ENCODE measurements at regions not wholly inside any gene's neighbourhood (a gene's known extent, or its start where the extent isn't known, plus 50 kb on each side); places are given as distances from the start of the nearest gene placed in this dataset.
"Not testable (repeated sequence)": the region's sequence is repeated elsewhere in the genome, so short reads cannot be mapped to it uniquely, and the experiment has no call there.

DNA sequence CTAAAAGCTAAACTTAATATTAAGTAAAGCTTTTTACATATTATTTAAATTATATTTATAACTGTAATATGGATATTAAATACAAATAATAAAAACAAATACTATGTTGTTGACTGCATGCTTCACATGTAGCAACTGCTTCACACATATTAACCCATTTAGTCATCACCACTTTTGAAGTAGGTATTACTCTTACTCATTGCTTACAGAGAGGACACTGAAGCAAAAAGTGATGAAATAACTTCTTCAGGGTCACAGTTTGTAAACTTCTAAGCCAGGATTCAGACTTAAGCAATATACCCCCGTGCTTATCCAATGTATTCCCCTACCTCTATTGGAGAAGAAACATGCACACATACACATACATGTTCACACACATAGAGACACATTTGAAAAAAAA, 166.6 kb downstream of the DKK2 start:
- DNase-seq = no peak

DNA sequence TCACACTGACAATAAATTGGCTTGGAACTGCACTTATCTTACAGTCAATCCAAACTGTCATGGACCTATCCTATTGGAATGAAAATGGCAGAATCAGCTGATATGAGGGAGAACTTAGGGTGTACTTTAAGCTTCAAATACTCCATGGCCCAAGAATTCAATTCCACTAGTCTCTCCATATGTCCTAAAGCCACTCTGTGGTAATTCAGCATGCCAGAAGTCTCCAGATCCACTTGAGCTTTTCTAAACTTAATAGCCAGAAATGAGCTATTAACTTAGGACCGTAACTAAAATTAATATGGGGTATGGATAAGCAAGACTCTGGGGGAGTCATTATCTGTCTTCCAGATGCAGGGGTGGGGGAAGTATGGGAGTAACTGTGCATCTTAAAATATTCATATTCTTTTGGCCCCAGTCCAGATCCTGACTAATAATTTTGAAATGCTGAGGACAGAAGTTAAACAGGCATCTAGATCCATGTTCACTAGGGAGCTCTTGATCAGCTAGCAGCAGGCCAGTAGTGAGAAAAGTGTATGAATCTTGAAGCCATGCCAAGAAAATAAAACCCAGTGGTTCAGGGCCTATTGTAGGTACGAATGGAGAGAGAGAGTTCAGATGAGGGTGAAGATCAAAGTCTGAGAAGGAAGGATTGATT, 167.6 kb downstream of the DKK2 start:
- no peak for DNase-seq

DNA sequence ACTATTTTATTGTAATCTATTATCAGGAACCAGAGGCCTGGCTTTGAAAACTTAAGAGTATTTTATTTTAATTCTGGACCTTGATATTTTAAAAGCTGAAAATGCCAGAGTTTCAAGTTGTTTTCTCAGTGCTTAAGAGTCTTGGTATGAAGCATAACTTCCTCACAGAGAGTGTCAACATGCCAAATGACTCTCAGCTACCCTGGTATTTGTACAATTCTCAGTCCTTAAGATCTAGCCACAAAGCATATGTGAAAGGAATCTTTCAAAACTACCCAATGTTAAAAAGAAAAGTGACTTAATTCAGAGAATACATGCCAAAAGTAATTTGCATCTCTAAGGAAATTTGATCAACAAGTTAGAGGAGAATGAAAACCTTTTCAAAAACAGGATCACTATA, 171.9 kb downstream of the DKK2 start:
- DNase-seq = no peak

DNA sequence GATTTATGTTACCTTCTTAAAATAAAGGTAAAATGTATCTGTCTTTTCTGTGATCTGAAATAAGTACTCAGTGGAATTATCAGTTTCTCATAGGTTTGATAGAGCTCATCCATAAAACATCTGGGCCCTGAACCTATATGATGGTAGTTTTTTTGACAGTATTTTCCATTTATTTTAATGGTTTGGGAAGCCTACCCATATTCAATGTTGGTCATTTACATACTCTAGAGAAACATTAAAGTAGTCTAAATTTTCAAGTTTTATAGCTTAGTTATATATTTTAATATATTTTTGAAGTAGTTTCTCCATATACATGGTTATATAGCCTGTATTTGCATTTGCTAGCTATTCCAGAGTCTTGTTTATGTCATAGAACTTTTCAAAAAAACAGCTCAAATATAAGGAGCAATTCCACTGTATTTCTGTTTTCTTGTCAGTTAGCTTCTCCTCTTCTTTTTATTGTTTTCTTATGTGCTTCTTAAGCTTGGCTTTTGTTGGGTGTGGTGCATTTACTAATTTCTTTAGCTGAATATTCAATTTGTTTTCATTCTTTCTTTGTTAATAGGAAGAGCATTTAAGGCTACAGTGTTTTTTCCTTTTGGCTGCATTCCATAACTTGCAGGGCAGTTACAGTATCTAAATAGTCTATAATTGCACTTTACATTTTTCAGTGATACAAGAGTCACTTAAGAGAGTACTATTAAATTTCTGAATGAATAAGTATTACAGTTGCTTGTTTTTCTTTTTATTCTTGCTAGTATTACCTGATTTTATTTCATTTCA, 181.4 kb downstream of the DKK2 start:
- DNase-seq = no peak

DNA sequence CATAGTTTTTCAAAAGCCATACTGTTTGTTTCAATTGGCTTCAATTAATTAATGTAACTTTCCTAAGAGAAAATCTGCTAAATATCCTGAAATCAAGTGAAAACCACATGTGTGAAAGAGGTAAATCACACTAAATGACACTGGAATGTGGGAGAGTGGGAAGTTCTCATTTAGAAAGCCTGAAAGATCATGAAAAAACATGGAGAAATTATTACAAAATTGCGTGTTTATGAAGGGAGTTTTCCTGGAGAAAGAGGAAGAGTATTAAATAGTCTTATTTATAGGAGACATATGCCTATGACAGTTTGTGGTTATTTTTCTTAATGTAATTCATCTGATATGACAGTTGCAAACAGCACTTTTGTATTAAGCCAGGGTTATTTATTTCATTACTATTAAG, 183.7 kb downstream of the DKK2 start:
- no peak for DNase-seq

DNA sequence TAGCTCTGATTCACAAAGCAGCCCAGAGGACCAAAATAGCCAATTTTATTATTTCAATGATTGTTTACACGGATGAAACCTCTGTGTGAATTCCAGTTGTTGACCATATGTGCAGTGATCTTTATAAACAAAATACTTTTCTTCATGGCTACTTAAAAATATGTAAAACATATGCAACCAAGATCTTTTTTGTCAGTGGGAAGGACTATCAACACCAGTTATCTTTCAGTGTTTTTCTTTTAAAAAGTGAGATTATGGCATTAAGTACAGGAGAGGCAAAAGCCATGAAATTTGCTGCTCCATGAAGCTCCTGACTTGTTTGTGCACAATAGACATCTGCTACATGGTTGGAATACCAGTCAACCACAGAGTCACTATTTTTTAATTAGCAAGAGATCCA, 184.4 kb downstream of the DKK2 start:
- DNase-seq = no peak

DNA sequence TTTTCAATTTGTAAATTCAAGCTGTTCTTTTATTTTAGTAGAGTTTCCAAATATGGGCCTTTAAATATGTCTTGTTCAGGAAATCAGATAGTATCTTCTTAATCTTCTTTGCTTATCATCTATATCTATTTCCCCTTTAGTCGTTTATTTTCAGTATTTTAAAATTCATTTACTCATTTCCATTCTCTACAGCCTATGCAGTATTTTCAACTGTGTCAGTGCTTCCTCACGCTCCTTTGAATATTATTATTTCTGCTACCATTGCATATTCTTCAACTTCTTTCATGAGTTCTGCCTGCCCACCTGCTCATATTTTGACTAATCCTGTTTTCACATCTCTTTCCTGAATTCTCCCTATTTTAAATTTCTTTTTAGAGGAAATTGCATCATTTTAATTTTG, 185.4 kb downstream of the DKK2 start:
- no peak for DNase-seq

DNA sequence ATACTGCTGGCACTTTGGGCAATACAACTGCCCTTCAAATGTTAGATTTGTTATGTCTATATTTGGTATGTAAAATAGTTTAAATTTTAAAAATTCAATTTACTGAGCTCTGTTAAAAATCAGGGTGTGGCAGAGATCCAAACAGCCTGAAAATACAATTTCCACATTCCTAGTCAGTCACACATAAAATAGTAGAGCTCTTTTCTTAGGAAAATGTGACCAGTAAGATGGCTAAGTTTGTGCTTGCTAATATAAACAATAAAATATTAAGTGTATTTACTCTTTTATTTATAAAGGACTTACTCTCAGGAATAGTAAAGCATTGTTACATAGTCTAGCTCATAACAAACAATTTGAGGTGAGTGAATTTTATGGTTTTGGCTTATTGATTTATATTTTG, 200.2 kb downstream of the DKK2 start:
- DNase-seq = no peak

DNA sequence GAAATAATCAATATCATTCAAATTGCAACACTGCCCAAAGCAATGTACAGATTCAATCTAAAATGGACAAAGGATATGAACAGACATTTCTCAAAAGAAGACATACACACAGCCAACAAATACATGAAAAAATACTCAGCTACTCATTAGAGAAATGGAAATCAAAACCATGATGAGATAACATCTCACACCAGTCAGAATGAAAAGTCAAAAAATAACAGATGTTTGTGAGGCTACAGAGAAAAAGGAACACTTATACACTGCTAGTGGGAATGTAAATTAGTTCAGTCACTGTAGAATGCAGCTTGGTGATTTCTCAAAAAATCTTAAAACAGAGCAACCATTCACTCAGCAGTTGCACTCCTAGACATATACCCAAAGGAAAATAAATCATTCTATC, 205.2 kb downstream of the DKK2 start:
- DNase-seq = no peak

DNA sequence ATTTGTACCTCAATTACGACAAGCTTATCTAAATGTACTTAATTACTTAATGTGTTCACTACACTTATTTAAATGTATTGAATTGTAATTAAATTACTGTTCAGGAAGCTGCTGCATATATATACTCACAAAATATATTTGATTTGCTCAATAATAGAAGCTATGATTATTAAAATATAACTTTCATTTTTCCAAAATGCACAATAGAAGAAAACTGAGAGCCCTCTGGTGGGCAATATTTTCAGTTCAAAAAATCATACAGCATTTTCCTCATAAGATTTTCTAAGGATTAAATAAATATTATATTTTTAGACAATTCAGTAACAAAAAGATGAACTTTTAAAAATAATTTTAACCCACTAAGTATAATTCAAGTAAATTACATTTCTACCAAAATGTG, 217.3 kb downstream of the DKK2 start:
- no peak for DNase-seq

DNA sequence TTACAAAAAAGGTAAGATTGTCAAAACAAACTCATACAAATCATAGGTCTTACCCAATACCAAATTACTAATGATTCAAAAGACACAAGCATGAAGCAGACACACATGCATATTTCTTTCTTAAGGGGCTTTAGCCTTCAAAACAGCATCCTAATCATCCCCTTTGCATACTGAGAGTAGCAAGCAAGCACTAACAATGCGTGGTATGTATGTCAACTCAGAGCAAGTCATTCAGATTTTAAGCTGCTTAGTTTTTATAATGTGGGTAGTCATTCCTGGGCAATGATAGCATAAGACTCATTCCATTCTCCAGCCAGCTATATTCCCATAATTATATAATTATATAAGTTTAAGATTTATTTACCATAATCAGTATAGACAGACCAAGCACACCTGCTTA, 219.6 kb downstream of the DKK2 start:
- DNase-seq = no peak

DNA sequence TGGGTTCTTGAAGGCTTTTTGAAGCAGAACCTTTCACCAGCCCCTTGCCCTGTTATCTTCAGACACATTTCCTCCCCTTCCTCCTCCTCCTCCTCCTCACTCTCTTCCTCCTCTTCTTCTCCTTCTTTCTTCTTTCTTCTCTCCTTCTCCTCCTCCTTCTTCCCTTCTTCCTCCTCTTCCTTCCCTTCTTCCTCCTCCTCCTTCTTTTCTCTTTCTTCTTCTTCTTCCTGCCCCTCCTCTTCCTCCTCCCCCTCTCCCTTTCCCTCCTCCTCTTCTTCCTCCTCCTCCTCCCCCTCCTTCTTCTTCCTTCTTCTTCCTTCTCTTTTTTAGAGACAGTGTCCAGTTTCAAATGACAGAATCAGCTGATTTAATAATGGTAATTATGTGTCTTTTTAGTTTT, 226.0 kb downstream of the DKK2 start:
- DNase-seq = no peak

DNA sequence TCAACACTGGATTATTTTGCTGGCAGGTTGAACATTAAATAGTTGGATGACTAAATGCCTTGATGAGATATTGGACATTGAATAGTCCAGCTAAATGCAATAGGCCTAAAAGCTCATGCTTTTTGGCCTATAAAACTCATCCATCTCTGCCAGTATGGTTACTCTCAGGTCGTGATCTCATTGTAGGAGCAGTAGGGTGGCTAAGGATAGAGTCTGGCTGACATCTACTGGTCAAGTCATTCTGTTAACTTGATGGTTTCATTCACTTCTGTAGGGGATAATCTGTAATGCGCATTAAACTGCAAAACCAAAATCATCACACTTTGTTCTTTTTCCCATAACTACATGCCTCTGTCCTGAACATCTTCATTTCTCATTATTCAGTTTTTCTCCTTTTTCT, 227.0 kb downstream of the DKK2 start:
- no peak for DNase-seq

DNA sequence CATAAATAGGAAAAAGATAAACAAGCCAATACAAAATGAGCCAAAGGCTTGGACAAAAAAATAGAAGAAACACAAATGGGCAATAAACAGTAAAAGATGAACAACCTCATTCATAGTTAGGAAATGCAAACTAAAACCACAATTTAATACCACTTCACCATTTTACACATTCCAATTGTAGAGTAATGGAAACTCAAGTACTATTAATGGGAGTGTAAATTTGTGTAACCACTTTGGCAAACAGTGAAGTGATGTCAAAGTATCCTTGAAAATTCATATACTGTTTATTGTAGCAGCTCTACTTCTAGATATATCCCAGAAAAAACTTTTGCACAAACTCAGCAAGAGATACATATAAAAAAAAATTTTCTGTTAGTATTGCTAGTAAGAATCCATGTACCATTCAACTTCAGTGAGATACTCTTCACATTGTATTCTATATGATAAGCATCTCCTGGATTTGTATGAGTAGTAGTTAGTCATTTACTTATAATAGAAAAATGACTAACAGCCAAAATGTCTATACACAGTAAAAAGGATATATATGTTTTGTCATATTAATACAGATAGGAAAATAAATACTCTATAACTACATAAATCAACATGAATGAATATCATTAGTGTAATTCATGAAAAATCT, 229.8 kb downstream of the DKK2 start:
- no peak for DNase-seq

DNA sequence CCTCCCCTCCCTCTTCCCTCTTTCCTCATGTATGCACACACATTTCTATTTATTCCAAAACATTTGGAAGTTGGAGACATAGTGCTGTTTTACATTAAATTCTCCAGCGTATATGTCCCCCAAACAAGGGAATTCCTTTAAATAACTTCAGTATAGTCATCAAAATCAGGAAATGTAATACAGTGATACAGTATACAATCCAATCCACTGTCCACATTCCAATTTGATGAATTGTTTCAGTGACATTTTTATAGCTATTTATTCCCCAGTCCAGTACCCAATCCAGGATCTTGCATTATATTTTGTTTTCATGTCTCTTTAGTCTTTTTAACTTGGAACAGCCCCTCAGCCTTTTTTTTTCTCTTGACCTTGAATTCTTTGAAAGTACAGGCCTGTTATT, 233.0 kb downstream of the DKK2 start:
- DNase-seq = no peak

DNA sequence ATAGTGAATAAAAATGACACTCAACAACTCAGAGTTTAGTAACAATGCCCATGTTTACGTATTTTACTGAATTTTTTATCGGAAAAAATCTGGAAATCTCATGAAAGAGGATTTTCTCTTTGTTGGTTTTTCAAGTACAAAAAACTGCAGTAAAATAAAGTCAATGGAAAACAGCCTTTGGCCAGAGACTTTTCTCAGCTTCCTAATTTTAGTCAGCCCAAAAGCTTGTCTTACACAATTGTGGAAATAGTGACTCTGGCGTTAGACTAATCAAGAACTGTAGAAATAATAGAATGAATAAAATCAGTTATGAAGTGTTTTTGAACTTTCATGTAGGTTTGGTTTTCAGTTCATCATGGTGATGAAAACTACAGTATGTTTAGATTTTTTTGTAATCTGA, 234.7 kb downstream of the DKK2 start:
- no peak for DNase-seq

DNA sequence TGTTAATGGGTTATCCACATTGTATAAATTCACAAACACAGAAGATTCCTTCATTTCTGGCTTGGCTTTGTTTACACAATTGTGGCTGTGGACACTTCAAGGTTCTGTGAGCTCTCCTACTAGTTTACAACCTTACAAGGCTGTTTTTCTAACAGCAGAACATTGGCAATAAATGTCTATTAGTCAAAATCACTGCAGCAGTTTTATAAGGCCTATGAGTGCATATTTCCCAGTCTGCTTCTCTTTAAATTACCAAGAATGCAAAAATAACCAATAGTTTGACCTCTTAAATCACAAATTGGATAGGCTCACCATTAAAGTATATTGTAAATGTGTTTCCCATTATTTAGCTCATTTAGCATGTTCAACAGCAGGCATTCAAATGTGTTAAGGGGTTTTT, 239.2 kb downstream of the DKK2 start:
- no peak for DNase-seq

DNA sequence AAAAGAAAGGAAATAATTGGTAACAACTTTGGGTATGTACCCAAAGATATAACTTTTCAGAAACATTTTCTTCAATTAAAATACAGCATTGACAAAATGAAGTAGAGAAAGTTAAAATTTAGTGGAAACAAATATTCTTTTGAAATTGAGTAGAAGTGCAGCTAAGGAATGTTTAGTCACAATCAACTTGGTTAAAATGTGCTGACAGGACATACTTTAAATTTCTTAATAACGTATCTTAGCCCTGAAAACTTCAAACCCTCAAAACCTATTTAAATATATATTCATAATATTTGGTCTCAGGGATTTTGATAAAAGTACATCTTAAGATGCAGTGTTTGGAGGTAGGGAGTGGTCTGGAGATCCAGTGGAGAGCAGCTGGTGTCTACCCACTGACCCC, 240.8 kb downstream of the DKK2 start:
- DNase-seq = no peak

DNA sequence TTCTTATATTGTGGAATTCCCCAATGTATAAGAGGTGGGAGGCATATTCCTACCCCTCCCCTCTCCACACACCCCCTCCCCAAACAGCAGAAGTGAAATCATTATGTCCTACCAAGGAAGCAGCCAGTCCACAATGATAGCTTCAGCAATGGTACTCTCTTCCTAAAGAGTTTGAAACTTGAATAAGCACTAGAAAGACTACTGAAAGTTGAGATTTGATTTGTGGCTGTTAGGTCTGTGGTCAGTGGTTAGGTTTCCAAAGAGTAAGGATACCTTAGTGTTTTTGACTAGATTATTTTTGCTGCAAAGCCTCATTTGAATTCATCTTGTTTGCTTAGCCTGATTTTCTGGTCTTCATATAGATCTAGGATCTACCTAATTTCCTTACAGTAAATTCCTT, 242.2 kb downstream of the DKK2 start:
- DNase-seq = no peak

DNA sequence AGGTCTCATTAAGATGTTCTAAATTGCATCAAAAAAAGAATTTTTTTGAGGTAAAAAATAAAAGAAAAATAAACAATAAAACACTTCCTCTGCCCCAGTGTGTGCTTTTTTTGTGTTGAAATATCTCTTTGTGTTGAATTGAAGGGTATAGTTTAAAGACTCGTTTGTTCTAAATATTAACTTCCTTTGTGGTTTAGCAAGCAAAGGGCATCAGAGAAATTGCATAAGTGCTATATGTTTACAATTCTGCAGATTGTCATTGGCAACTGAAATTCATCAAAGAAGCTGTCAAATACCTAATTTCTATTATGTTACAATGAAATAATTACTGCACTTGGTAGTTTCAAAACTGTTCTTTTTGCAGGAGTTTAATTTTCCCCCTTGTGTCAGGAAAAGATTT, 260.5 kb downstream of the DKK2 start:
- DNase-seq = no peak

DNA sequence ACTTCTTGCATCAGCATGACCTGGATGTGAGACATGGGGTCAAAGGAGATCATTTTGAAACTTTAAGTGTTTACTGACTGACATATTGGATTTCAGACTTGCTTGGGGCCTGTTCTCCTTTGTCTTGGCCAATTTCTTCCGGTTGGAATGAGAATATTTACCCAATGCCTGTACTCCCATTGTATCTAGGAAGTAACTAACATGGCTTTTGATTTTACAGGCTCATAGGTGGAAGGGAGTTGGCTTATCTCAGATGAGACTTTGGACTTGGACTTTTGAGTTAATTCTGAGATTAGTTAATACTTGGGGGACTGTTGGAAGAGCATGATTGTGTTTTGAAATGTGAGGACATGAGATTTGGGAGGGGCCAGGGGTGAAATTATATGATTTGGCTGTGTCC, 262.1 kb downstream of the DKK2 start:
- not testable (repeated sequence) for DNase-seq

DNA sequence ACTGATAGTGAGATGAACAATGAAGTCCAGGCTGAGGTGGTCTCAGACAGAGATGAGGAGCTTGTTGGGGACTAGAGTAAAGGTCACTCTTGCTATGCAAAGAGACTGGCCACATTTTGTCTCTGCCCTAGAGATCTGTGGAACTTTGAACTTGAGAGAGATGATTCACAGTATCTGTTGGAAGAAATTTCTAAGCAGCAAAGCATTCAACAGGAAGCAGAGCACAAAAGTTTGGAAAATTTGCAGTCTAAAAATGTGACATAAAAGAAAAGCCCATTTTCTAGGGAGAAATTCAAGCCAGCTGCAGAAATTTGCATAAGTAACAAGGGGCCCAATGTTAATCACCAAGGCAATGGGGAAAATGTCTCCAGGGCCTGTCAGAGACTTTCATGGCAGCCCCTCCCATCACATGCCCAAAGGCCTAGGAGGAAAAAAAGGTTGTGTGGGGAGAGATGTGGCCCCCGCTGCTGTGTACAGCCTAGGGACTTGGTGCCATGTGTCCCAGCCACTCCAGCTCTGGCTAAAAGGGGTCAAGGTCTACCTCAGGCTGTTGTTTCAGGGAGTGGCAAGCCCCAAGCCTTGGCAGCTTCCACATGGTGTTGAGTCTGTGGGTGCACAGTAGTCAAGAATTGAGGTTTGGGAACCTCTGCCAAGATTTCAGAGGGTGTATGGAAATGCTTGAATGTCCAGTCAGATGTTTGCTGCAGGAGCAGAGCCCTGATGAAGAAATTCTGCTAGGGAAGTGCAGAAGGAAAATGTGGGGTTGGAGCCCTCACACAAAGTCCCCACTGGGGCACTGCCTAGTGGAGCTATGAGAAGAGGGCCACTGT, 262.8 kb downstream of the DKK2 start:
- DNase-seq = no peak

DNA sequence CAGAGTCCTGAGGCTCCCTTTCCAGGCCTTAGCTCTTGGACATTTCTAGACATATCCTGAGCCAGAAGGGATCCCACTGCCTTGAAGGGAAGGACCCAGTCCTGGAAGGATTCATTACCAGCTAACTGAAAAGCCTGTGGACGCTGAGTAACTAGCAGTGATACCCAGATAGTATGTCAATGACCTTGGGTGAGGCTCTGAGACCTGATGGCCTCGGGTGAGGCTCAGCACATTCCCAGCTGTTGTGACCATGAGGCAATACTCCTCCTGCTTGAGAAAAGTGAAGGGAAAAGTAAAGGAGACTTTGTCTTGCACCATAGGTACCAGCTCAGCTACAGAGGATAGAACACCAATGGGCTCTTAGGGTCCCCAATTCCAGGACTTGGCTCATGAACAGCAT, 268.1 kb downstream of the DKK2 start:
- no peak for DNase-seq

DNA sequence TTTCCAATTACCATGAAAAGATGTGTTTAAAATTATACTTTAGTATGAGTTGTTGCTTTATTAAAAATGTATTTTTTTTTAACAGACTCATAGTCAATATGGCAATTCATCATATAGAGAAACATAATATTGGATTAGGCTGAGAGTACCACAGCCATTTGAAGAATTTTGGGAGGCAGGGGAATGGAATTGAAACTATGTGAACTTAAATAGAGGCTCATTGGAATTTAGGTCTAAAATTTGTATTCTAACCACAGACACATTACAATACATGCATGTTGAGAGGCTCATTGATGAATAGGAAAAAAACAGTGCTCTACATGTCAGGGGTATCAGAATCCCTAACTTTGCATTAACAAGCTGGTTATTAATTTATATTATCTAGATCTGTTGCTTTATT, 269.6 kb downstream of the DKK2 start:
- DNase-seq = no peak
